ENCODE measurements at regions not wholly inside any gene's neighbourhood (a gene's known extent, or its start where the extent isn't known, plus 50 kb on each side); places are given as distances from the start of the nearest gene placed in this dataset.

GRCh38 chr13:106690779-106691178 is 122.8 kb upstream of the ARGLU1 start:
- Histone ChIP-seq H3K4me1 (ENCODE audit: insufficient read depth, low read length) (0 out of 2 replicates have a peak, but pooled peaks cover 2% of the 10 kb centered on the region), H3K23me2 (ENCODE audit: insufficient read length, low read depth, low read length, poor library complexity, severe bottlenecking) (no peaks in the 10 kb centered on the region), H3K4me2 (ENCODE audit: insufficient read depth, insufficient read length, low read length) (no peak overlapping the region), H2AFZ (ENCODE audit: low read length) (no peak overlapping the region), H3T11ph (ENCODE audit: low read length) (no peak overlapping the region), H3K18ac (ENCODE audit: insufficient read length, low read depth, low read length) (no peak overlapping the region), H2BK120ac (ENCODE audit: low read depth, low read length, poor library complexity, severe bottlenecking) (no peak overlapping the region), H3K79me1 (ENCODE audit: insufficient read depth, low read depth, low read length, poor library complexity, severe bottlenecking) (no peaks in the 10 kb centered on the region), H4K91ac (ENCODE audit: insufficient read length, low read depth, low read length) (no peak overlapping the region), H3K79me2 (ENCODE audit: insufficient read depth, low read length) (no peaks in the 10 kb centered on the region), H4K20me1 (ENCODE audit: control insufficient read depth, insufficient read depth, insufficient read length) (no peaks in the 10 kb centered on the region), H2AK5ac (ENCODE audit: insufficient read length, low read length) (no peak overlapping the region), H3K27me3 (ENCODE audit: insufficient read depth, low read length) (no peaks in the 10 kb centered on the region), H3K27ac (ENCODE audit: insufficient read length, low read depth, low read length) (no peak overlapping the region), H2BK20ac (ENCODE audit: low read depth, low read length, poor library complexity, severe bottlenecking) (no peak overlapping the region), H3K56ac (ENCODE audit: insufficient read length, low read depth, low read length) (no peak overlapping the region), H3K14ac (ENCODE audit: insufficient read depth, low read length) (no peak overlapping the region), H4K5ac (ENCODE audit: insufficient read length, low read depth, low read length) (no peak overlapping the region), H3K4ac (ENCODE audit: low read depth, low read length) (no peak overlapping the region), H2BK5ac (ENCODE audit: insufficient read length, low read length) (no peak overlapping the region), H3K9ac (ENCODE audit: extremely low read depth, insufficient read length, low read length) (no peak overlapping the region), H3K23ac (ENCODE audit: insufficient read length, low read depth, low read length) (no peak overlapping the region), H2BK15ac (ENCODE audit: low read depth, low read length) (no peak overlapping the region), H4K8ac (replicated peaks; ENCODE audit: insufficient read length, low read depth, low read length) (no peak overlapping the region), H3K9me3 (ENCODE audit: control insufficient read depth, low read depth, low read length) (no peaks in the 10 kb centered on the region), H2BK12ac (ENCODE audit: insufficient read length, low read depth, low read length) (no peak overlapping the region)
- no peak overlapping the region for H3K4me3 Mint-ChIP-seq
- no peak for TF ChIP-seq CTCF (conservative IDR thresholded peaks at IDR 0.05)
- no peaks in the 10 kb centered on the region for H3K27me3 Mint-ChIP-seq (ENCODE audit: low read depth)
- no peaks in the 10 kb centered on the region for H3K9me3 Mint-ChIP-seq
- H3K4me1 Mint-ChIP-seq, result peaks cover 14 to 15% of the 10 kb centered on the region in 2 experiments
- no peak for DNase-seq
- no peak overlapping the region for H3K27ac Mint-ChIP-seq
- no CpG with 5 or more reads among the region's 6 CpGs for WGBS (ENCODE audit: extremely low coverage, insufficient read length, low lambda C conversion rate)
- H3K36me3 Mint-ChIP-seq (ENCODE audit: insufficient read depth in 1 of 3, low read depth in 3 of 3), result no peaks in the 10 kb centered on the region

Data from H9 (cell line).